Lung (tissue), 11 donors: ENCODE measurements at regions not wholly inside any gene's neighbourhood (a gene's known extent, or its start where the extent isn't known, plus 50 kb on each side); places are given as distances from the start of the nearest gene placed in this dataset.

Source experiments
- ATAC-seq: fragments of 200-7000 bp; cut with Tn5 transposase; one replicate; pipeline ENCODE4 v1.9.1; 2020; ENCODE audit warnings: moderate number of reproducible peaks; ENCODE audit not compliant: insufficient read depth, low FRiP score
- DNase-seq, 3 donors: peaks; one replicate each; pipeline ENCODE4 v3.0.0-alpha.2; 2013 to 2017
- H3K27ac ChIP-seq, 2 donors: one replicate each; pipeline ENCODE4 v1.5.1; 2013; ENCODE audit warnings: mild to moderate bottlenecking in 2 of 2, moderate library complexity in 2 of 2, control low read depth in 1 of 2, inconsistent platforms in 1 of 2, low read depth in 1 of 2, low read length in 1 of 2
- H3K27me3 ChIP-seq, 3 donors: one replicate each; pipeline ENCODE4 v1.5.1; 2013; ENCODE audit warnings: low read length in 2 of 3; ENCODE audit not compliant: control insufficient read depth in 3 of 3, insufficient read depth in 3 of 3
- H3K36me3 ChIP-seq, 4 donors: one replicate each; pipeline ENCODE4 v1.5.1; 2013; ENCODE audit warnings: low read length in 4 of 4, mild to moderate bottlenecking in 1 of 4, moderate library complexity in 1 of 4; ENCODE audit not compliant: control insufficient read depth in 4 of 4, insufficient read depth in 4 of 4
- H3K4me1 ChIP-seq, 5 donors: one replicate each; pipeline ENCODE4 v1.5.1; 2013; ENCODE audit warnings: low read length in 5 of 5, mild to moderate bottlenecking in 2 of 5, moderate library complexity in 1 of 5; ENCODE audit not compliant: control insufficient read depth in 5 of 5, insufficient read depth in 5 of 5
- H3K4me3 ChIP-seq: one replicate; pipeline ENCODE4 v1.5.1; 2013; ENCODE audit warnings: mild to moderate bottlenecking, control low read depth, moderate library complexity
- H3K9ac ChIP-seq, 2 donors: one replicate each; pipeline ENCODE4 v1.5.1; 2013; ENCODE audit warnings: low read length in 2 of 2, control low read depth in 1 of 2; ENCODE audit not compliant: insufficient read depth in 1 of 2
- H3K9me3 ChIP-seq, 4 donors: one replicate each; pipeline ENCODE4 v1.5.1; 2013; ENCODE audit warnings: low read length in 3 of 4, mild to moderate bottlenecking in 1 of 4, moderate library complexity in 1 of 4; ENCODE audit not compliant: control insufficient read depth in 4 of 4, insufficient read depth in 3 of 4
- CTCF ChIP-seq: IDR thresholded peaks from 2 replicates; pipeline ENCODE4 v1.5.1; 2012; ENCODE audit warnings: mild to moderate bottlenecking; ENCODE audit errors: control extremely low read depth, extremely low read depth
- WGBS, 2 donors: extraction: QIAGEN DNeasy Blood & Tissue Kit; methylation state at CpG; one replicate each; pipeline ENCODE4 v1.1.7; 2013; 5-methylcytosine and 5-hydroxymethylcytosine counted together
- donor health status: control.
- donor health status: control.
- donor health status: Bipolar disorder and iron deficiency.
- donor health status: healthy.
- donor health status: DM: yes; HTN: yes; CAD: no.

DNA sequence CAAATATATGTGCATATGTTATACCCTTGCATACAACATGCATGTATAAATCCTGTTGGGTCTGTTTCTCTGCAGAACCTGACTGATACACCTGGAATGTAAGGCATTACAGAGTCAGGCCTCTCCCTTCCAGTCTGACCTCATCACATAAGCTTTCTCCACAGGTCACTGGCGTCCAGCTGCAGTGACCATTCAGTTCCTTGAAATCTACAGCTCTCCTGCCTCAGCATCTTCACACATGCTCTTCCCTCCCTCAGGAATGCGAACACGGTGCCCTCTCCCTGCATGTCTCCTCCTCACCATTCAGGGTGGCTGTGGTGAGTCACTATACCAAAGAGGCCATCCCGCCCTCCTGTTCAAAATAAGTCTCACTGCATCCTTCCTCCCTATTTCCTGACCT lies 657.8 kb upstream of the B3GAT1 start:
- Histone ChIP-seq H3K9me3 (peaks cover 0 to 14% (median 3%) of the 10 kb centered on the region in 4 donors), H3K4me3 (no peak overlapping the region), H3K27ac (no peak overlapping the region), H3K36me3 (no peaks in the 10 kb centered on the region), H3K27me3 (no peaks in the 10 kb centered on the region), H3K4me1 (no peaks in the 10 kb centered on the region), H3K9ac (no peak overlapping the region)
- WGBS, 2 donors, result 65 to 79% methylated on average over 4 of the region's 4 CpGs
- no peak for ATAC-seq
- TF ChIP-seq CTCF, result no peak
- DNase-seq, result no peak

GRCh38 chr11:135069063-135069462 lies 657.0 kb upstream of the B3GAT1 start:
- H3K36me3 ChIP-seq, result no peaks in the 10 kb centered on the region
- H3K9ac ChIP-seq, result no peak overlapping the region
- H3K27me3 ChIP-seq, result no peaks in the 10 kb centered on the region
- H3K4me3 ChIP-seq, result no peak overlapping the region
- no peak for DNase-seq
- no peak overlapping the region for H3K27ac ChIP-seq
- peaks cover 0 to 9% (median 3%) of the 10 kb centered on the region in 4 donors for H3K9me3 ChIP-seq
- no peak for TF ChIP-seq CTCF
- WGBS, 2 donors, result 88 to 90% methylated on average over 11 of the region's 11 CpGs
- H3K4me1 ChIP-seq, result no peaks in the 10 kb centered on the region
- no peak for ATAC-seq

- no peaks in the 10 kb centered on the region for H3K36me3 ChIP-seq
- no peaks in the 10 kb centered on the region for H3K4me1 ChIP-seq
- ATAC-seq (no peak), DNase-seq (no peak)
- no peak overlapping the region for H3K4me3 ChIP-seq
- 67 to 80% methylated on average over 5 of the region's 5 CpGs for WGBS, 2 donors
- H3K9me3 ChIP-seq, result peaks cover 0 to 12% (median 11%) of the 10 kb centered on the region in 4 donors
- no peak overlapping the region for H3K9ac ChIP-seq
- TF ChIP-seq CTCF, result no peak
- peaks cover 0 to 3% (median 0%) of the 10 kb centered on the region in 3 donors for H3K27me3 ChIP-seq
- H3K27ac ChIP-seq, result no peak overlapping the region
Measured at GRCh38 chr11:135062994-135063393, 651.0 kb upstream of the B3GAT1 start.

DNA sequence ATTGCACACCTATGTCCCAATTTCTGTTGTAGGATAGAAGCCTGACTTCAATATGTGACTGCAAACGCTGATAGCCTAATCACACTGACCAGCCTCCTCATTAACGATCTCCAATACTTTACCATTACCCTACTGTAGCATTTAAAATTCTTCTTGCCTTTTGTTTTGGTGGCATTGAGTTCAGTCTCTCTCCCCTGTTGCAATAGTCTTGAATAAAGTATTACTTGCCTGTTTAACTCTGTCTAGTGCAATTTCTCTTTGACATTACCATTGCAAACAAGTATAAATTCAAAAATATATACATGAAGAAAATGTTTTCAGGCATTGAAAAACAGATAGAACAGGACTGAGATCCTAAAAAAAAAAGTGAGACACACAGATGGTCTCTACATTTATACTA lies 649.1 kb upstream of the B3GAT1 start:
- Histone ChIP-seq H3K9ac (no peak overlapping the region), H3K27ac (no peak overlapping the region), H3K4me3 (no peak overlapping the region), H3K27me3 (peaks cover 0 to 3% (median 2%) of the 10 kb centered on the region in 3 donors), H3K4me1 (no peaks in the 10 kb centered on the region), H3K9me3 (peaks cover 0 to 15% (median 11%) of the 10 kb centered on the region in 4 donors), H3K36me3 (no peaks in the 10 kb centered on the region)
- DNase-seq (no peak), ATAC-seq (no peak)
- TF ChIP-seq CTCF, result no peak
- whole genome bisulfite sequencing, 2 donors, result 78 to 86% methylated on average over 2 of the region's 2 CpGs
